HT1080 (cell line): ENCODE measurements at regions not wholly inside any gene's neighbourhood (a gene's known extent, or its start where the extent isn't known, plus 50 kb on each side); places are given as distances from the start of the nearest gene placed in this dataset.

Experiments used
- DNase-seq: peaks from one replicate; pipeline ENCODE4 v3.0.0-alpha.2; 2015; ENCODE audit warnings: low read depth

DNA sequence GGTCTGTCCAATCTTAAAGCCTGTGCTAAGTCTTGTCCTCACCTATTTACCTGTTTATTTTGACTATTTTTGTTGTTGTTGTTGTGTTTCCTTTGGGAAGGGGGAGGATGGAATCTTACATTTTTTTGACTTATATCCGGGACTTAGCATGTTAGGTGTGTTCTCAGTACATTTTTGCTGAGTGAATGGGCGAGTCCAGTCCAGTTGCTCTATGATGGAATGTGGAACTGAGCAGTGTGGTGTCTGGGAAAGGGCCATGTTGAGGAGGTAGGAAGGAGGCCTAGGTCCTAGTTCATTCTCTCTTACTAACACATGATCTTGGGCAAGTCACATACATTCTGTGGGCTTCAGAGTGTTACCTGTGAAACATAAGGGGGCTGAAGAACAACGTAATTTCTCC is 80.9 kb upstream of the SLC38A2 start:
- no peak for DNase-seq

DNA sequence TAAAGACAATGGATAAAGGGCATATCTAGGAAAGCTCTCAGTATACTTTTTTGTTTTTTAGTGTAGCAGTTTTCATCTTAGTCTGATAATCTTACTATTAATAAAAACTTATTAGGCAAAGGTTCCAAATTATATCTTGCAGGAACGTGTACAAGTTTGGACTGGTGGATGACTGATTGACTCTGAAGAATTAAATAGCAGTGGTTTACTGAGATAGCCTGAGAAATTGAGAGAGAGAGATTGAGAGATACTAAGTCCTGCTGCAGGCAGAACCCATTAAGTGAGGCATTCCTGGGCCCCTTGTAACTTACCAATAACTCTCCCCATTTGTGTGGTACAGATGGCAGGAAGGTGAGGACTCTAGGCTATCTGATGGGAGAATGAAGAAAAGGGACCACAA is 80.2 kb upstream of the SLC38A2 start:
- DNase-seq = no peak

DNA sequence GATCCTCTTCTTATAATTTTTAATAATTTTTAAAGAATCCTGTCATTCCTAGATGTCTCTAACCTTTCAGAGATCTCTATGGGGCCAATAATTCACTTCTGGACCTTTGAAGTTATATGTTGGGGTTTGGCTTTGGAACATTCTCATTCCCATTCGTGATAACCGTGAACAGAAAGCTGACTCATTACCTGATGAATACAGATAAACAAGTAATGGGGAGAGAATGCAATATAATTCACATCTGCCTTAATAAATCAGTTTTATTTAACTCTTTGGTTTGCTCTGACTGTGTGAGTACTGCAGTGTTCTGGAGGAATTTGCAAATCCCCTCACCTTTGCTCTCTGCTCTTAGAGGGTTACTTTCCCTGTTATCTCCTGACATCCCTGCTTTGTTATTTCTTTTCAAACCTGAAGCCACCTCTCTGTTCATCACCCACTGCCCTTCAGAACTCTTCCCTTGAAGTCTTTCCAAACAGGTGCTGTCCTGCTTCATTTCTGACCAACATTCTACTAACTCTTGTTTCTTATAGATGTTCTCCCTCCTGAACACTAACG is 79.6 kb upstream of the SLC38A2 start:
- DNase-seq = no peak

DNA sequence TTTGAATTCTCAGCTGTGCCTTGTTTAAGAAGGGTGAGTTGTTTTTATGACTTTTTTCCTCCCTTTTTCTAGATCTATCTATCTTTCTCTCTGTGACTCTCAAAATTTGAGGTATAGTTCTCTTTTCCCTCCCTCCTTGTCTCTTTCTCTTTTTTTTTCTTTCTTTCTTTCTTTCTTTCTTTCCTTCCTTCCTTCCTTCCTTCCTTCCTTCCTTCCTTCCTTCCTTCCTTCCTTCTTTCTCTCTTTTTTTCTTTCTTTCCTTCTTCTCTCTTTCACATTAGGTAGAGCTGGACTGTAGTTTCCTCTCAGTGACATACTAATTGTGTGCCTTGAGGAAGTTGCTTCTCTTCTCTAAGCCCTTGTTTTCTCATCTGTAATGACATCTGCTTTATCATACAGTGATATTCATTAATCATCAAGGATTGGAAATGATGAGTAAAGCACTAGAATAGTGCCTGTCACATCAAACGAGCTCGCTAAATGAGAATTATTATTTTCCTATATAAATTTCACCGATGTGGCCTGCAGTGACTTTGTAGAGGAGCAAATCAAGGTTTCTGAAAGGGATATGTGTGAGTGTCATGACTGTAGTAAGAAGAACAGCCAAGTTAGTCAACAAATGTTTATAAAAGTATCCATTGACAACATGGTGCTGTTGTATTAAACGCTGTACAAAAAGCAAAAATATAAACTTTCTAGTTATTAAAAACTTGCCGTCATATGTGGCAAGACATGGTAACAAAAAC is 78.9 kb upstream of the SLC38A2 start:
- DNase-seq = no peak

DNA sequence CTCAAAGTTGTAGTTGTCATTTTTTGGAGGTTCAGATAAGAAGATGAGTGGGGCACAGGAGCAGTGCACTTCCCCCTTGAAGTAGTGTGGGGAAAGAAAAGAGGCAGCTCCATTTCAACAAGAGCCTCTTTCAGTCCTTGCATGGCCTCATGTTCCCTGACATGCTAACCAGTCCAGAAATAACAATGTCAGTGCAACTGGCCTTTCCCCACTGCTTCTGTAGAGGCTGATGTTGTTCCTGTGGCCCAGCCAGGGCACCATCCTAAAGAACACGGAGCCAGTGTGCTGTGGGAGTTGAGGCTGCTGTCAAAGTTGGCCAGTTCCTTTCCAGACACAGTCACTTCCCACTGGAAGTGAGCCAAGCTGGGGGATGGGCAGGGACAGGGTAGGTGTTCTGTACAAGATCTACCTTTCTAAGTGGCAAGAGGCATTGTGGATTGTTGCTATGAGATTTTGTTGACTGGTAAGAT is 77.7 kb upstream of the SLC38A2 start:
- no peak for DNase-seq

DNA sequence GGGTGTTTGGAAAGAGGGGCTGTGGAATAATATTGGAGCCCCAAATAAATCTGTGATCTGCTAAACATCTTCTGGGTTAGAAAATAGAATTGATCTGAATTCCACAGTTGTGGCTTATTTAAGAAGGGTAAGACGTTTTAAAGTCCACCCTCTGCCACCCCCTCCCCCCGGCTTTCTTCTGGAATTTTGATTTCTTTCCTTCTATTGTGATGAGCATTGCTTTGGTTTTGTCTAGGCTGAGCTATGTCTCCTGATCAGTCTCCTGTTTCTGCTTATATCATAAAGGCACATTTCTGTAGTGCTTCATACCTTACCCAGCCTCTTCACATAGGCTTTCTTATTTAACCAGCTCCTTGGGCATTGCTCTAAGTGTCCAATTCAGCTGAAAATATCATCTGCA is 77.3 kb upstream of the SLC38A2 start:
- DNase-seq = no peak

DNA sequence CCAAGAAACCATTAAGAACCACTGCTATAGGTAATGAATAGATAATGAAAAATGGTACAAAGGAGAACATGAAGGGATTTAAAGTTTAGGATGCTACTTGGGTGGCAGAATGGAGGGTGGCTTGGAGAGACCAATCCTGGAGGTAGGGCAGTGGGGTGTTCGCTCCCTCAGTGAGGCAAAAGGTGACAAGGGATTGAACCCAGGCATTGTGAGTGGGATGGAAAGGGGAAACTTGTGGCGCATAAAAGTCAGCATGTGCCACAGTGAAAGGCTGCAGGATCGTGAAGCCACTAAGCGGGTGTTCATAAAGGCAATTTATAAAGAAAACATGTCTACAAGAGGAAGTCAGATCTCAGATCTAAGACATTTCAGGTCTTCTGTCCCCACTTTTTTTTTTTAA is 76.7 kb upstream of the SLC38A2 start:
- no peak for DNase-seq

DNA sequence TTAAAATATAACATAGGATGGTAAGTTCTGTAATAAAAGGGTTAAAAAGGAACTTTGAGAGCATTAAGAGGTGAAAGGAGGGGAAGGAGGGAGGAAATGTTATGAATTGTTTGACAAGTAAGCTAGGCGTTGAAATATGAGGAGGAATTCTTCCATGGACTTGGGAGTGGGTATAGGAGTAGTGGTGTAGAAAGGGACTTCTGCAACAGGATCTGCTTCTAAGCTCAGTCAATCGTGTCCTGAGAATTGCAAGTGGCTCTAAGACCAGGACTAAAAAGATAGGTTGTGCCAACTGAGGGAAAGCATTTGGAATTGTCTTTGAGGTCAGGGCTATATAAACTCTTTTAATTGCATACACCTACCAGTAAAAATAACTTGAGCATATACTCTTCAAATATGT is 74.1 kb upstream of the SLC38A2 start:
- DNase-seq = no peak

DNA sequence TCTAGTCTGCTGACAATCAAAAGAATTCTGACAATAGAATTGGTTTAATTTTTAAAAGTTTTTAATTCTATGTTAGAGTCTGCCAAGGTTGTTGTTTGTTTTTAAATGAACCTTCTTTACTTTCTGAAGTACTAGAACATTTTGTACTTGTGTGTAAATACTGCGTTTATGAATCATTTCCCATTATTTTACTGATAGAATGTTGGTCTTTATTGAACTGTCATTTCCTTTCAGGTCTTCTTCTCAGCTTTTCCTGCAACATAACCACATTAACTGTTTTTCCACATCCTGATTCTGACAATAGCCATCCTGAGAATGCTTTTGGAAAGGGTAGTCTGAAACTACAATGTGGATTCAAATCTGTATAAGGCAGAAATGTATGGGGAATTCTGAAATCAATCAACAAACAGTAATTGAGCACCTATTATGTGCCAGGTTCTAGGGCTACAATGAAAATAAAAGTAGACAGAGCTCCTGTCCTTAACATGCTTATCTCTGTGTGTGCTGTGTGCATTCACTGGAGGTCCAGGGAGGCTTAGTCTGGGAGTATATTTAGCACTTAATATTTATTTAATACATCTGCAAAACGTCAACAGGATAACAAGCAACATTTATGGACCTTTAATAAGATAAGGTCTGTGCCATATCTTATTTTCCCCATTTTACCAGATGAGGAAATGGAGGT is 73.1 kb upstream of the SLC38A2 start:
- DNase-seq = peak; percentile 56

DNA sequence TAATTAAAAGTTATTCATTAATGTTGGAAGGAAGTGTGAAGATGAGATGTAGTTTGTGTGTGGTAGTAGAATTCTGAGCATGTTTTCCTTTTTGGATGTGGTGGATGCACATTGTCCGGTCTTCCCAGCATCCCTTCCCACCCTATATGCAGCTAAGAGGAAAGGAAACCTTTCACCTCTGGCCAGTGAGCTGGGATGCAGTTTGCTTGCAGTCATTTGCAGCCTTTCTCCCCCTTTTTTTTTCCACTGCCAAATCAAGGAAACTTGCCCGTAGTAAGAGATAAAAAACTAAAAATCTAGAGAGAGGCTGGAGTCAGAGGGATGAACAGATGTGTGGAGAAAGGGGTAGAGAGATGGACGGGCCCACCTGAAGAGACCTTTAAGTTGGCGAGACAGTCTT is 72.5 kb upstream of the SLC38A2 start:
- no peak for DNase-seq

DNA sequence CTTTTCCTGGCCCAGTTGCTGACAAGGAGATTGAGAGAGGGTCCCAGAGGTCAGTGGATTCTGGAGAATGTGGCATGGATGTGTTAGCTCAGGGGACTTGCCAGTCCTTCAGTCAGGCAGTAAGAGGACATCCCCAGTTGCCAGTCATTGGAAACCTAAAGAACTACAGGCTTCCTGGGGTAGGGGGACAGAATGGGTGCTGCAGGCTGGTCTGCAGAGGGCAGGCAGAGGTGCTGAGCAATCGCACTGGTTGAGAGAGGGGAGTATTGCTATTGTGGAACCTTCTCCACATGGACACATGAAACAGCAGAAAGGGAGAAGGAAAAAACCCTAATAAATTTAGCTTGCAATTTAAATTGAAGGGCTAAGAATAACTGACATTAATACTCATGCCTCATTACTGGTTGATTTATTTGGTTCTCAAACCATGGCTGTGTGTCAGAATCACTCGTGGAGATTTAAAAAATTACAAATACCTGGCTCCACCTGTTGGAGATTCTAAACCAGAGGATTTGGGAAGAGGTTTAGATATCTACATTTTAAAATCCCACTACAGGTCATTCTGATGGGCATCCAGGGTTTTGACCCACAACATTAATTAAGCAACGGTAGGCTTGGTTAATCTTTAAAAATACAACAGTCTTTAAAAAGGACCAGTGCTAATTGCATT is 71.2 kb upstream of the SLC38A2 start:
- no peak for DNase-seq

DNA sequence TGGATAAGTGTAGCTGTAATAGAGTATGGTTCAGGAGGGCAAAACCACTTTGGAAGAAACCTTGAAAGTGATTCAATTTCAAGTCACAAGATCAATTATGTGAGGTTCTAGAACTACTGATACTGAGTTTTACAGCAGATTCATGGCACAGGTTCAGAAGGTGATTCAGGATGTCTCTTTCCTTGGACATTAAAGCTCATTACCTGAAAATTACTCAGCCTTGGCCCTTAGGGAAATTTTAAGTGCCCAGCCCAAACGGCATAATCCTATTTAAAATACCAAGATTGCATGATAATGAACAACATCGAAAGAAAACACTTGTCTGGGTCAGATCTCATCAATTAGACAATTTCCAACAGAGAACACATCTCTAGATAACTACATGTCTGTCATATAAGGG is 70.2 kb upstream of the SLC38A2 start:
- DNase-seq = no peak

DNA sequence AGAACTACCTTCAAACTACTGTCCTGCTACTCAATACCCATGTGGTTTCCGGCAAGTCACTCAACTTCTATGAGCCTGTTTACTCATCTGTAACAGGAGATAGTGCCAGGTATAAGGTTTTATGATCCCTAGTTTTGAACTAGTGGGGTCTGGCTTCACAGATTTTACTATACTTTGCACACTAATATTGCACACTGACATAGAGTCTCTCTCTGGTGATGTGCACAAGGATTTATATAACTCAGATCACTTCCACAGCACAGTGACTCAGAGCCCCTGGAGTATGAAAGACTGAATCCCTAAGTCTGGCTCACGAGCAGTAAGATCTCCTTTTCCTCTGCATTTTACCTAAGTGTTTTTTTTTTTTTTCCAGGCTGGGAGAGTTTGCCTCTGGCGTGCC is 69.7 kb upstream of the SLC38A2 start:
- DNase-seq = peak; percentile 79

DNA sequence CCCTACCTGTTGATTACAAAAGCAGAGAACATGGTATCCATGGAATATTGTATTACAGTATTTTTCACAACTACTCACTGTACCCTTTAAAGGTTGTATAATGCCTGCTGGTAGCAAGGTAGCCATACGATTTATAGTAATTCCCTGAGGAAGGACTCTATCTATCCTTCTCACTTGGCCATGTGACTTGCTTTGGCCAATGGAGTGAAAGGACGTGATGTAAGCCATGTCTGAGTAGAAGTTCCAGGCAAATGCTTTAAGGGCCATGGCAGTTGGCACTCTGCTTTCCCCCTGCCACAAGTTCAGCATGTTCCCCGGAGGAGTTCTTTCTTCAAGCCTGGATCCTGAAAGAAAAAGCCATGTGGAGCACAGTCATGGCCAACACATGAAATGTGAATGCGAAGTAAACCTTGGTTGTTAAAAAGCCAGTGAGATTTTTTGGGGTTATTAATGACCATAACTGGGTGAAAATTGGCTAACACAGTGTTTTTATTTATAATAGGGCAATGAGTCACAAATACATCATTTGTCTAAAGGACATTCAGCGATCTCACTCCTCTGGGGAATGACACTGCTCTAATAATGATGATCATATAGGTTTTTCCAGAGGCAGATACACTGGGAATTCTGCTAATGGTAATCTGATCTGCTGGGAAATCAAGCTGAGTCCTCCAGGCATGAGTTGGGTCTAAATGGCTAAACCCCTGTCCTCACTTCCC is 67.4 kb upstream of the SLC38A2 start:
- peak; percentile 10 for DNase-seq

DNA sequence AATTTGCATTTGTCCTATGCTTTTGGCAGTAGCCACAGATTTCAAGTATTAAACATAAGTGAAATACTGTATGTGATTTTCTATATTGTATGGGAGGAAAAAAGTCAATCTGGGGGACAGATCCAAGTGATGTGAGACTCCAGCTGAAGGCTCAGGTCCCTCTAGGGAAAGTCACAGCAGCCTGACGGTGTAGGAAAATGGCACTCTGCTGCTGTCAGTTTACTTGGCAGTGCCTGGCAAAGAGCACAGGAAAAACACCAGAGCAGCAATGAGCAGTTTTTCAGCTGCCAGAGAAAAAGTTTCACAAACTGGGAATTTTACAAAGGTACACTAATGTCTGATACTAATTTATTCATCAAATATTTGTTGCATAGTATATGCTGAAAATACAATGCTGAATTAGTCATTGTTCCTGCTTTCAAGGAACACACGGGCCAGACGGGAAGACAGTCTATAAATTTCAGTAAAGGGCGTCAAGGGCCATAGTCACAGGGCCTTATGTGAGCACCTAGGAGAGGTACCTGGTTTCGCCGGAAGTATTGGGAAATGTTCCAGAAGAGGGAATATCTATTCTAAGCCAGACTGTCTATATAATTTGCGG is 66.2 kb upstream of the SLC38A2 start:
- DNase-seq = no peak

DNA sequence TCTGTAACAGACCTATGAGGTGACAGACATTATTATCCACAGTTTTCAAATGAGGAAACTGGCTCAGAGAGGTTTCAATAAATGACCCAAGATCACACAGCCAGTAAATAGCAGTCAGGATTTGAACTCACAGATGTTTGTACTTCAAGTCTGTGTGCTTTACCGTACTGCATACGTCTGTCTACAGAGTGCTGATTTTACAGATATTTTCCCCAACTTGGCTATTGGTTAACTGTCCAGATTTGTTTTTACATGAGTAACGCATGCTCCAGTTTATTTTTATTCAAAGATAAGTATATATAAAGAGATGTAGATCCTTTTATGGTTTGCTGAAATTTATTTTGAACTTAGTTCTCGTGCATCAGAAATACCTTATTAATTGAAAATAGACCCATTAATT is 65.7 kb upstream of the SLC38A2 start:
- no peak for DNase-seq

DNA sequence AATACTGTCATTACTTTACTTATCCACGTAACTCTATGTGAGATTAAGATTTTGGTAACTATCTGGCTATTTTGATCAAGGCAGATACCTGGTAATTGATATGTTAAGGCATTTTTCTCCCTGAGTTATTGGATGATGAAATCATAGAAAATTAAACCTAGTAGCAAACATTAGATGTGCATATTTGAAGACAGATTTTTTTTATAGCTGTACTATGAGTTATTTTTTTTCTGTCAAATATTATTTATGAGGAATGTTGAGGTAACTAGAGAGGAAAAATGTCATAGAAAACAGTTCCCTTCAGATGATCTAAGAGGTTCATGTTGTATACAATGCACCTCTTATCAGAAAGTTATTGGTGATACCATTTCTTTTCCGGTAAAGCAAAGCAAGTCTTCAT is 64.9 kb upstream of the SLC38A2 start:
- no peak for DNase-seq

DNA sequence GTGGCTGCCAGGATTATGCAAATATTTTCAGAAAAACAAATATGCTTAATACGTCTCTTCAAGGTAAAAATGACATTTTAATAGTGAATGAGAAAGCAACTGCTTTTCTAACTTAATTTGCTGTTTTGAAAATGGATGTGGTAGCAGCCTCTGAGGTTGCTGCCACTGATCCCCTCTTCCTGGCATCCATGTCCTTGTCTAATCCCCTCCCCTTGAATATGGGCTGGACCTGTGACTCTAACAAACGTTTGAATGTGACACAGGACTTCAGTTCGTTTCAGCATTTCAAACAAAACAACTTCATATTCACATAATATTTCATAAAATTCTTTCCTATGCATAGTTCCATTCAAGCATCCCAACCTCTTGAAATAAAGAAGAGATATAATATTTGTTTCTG is 64.2 kb upstream of the SLC38A2 start:
- no peak for DNase-seq

DNA sequence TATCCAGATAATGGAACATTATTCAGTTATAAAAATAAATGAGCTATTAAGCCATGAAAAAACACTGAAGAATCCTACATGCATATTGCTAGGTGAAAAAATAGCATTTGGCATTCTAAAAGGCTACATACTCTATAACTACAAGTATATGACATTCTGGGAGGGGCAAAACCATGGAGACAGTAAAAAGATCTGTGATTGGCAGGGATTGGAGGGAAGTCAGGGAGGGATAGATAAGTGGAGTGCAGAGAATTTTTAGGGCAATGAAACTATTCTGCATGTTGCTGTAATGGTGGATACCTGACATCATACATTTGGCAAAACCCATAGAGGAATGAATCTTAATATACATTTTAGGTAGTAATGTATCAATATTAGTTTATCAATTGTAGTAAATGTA is 63.1 kb upstream of the SLC38A2 start:
- DNase-seq = no peak

DNA sequence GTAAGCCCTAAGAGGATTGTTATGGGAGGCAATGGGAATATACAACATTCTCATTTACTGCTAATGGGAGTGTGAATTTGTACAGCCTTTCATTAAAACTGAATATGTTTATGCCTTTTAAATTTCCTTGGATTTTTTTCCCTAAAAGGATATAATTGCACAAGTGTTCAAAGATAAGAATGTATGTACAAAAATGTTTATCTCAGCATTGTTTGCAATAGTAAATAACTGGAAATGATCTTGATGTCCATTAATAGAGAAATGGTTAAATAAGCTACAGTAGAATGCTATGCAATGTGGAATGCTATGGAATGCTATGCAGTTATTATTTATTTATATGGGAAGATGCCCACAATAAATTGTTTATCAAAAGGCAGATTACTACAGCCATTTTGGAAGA is 62.5 kb upstream of the SLC38A2 start:
- no peak for DNase-seq

DNA sequence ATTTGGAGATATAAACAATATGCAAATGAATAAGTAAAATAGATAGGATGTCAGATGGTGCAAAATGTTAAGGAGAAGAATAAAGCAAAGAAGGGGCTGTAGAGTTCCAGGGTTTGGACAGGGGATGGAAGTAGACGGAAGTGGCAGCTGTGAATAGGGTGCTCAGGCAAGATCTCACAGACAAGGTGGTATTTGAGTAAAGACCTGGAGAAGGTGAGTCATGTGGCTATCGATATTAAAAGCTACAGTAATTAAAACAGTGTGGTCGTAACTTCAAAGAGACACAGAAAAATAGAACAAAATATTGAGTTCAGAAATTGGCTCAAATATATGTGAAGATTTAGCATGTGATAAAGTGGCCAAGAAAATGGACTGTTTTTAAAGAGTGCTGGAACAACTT is 61.3 kb upstream of the SLC38A2 start:
- no peak for DNase-seq
